GM23338 (cell line): ENCODE measurements at regions not wholly inside any gene's neighbourhood (a gene's known extent, or its start where the extent isn't known, plus 50 kb on each side); places are given as distances from the start of the nearest gene placed in this dataset.

Source experiments
- ATAC-seq: fragments of 200-7000 bp; cut with Tn5 transposase; 3 replicates; pipeline ENCODE4 v1.9.1; 2020
- DNase-seq: peaks from one replicate; pipeline ENCODE4 v3.0.0-alpha.2; 2015; ENCODE audit warnings: low spot score
- H2AFZ ChIP-seq: fragments of 200-600 bp; sonication (generic); 2 replicates; pipeline ENCODE4 v1.8.0; 2016; ENCODE audit warnings: antibody characterized with exemption, mild to moderate bottlenecking, moderate library complexity
- H3F3A ChIP-seq: fragments of 200-600 bp; sonication (generic); replicated peaks from 2 replicates; pipeline ENCODE4 v1.8.0; 2017; ENCODE audit warnings: antibody characterized with exemption, mixed run types, low read depth
- H3K27ac ChIP-seq: fragments of 200-600 bp; sonication (generic); 2 replicates; pipeline ENCODE4 v1.6.1; 2016; ENCODE audit warnings: low read depth
- H3K27me3 ChIP-seq: fragments of 200-600 bp; sonication (generic); 2 replicates; pipeline ENCODE4 v1.8.0; 2016; ENCODE audit warnings: mild to moderate bottlenecking, mixed run types, moderate library complexity; ENCODE audit not compliant: insufficient read depth
- H3K36me3 ChIP-seq: fragments of 200-600 bp; sonication (generic); 2 replicates; pipeline ENCODE4 v1.8.0; 2016; ENCODE audit warnings: mild to moderate bottlenecking; ENCODE audit not compliant: insufficient read depth
- H3K4me1 ChIP-seq: fragments of 200-600 bp; sonication (generic); 2 replicates; pipeline ENCODE4 v1.8.0; 2016; ENCODE audit warnings: mild to moderate bottlenecking, moderate library complexity; ENCODE audit not compliant: insufficient read depth
- H3K4me2 ChIP-seq: fragments of 200-600 bp; sonication (generic); 2 replicates; pipeline ENCODE4 v1.7.1; 2017; ENCODE audit warnings: mixed run types
- H3K4me3 ChIP-seq: fragments of 200-600 bp; sonication (generic); 2 replicates; pipeline ENCODE4 v1.6.1; 2016; ENCODE audit warnings: mixed run types
- H3K79me2 ChIP-seq: fragments of 200-600 bp; sonication (generic); replicated peaks from 2 replicates; pipeline ENCODE4 v1.8.0; 2017; ENCODE audit warnings: mild to moderate bottlenecking; ENCODE audit not compliant: insufficient read depth
- H3K9me2 ChIP-seq: fragments of 200-600 bp; sonication (generic); 2 replicates; pipeline ENCODE4 v1.8.0; 2017; ENCODE audit not compliant: insufficient read depth
- H4K20me1 ChIP-seq: fragments of 200-600 bp; sonication (generic); replicated peaks from 2 replicates; pipeline ENCODE4 v1.8.0; 2017; ENCODE audit warnings: mild to moderate bottlenecking; ENCODE audit not compliant: insufficient read depth
- H3K27ac Mint-ChIP-seq: 2 replicates; pipeline ENCODE4 v1.8.0; 2020; ENCODE audit warnings: inconsistent platforms, mild to moderate bottlenecking, moderate library complexity, mixed read lengths
- H3K27me3 Mint-ChIP-seq: 3 replicates; pipeline ENCODE4 v1.8.0; 2022; ENCODE audit warnings: low read depth, mild to moderate bottlenecking, moderate library complexity, mixed read lengths, inconsistent platforms; ENCODE audit not compliant: insufficient read depth, poor library complexity
- H3K36me3 Mint-ChIP-seq: 3 replicates; pipeline ENCODE4 v1.8.0; 2021; ENCODE audit warnings: low read depth, mild to moderate bottlenecking, inconsistent platforms, moderate library complexity, mixed read lengths
- H3K4me1 Mint-ChIP-seq: 3 replicates; pipeline ENCODE4 v1.8.0; 2020; ENCODE audit warnings: mild to moderate bottlenecking, inconsistent platforms, mixed read lengths
- H3K4me3 Mint-ChIP-seq: 3 replicates; pipeline ENCODE4 v1.8.0; 2021; ENCODE audit warnings: moderate library complexity, mild to moderate bottlenecking, inconsistent platforms, mixed read lengths
- H3K9me3 Mint-ChIP-seq: 3 replicates; pipeline ENCODE4 v1.8.0; 2020; ENCODE audit warnings: moderate library complexity, mild to moderate bottlenecking, inconsistent platforms, mixed read lengths
- CTCF ChIP-seq, 2 experiments: fragments of 200-600 bp in 1 of 2; sonication (generic) in 1 of 2; conservative IDR thresholded peaks; 2 replicates each; pipeline versions ENCODE4 v1.5.1 to v1.6.1; 2016 to 2017; ENCODE audit warnings: antibody characterized with exemption in 2 of 2, low read depth in 2 of 2, mild to moderate bottlenecking in 2 of 2, moderate library complexity in 1 of 2
- JUNB ChIP-seq: IDR thresholded peaks from one replicate; pipeline ENCODE4 v1.6.1; 2016; ENCODE audit warnings: antibody characterized with exemption; ENCODE audit not compliant: unreplicated experiment
- ZNF114 ChIP-seq: fragments of 250-450 bp; sonication (Bioruptor Pico); IDR thresholded peaks from 2 replicates; pipeline ENCODE4 v1.5.0; 2020; ENCODE audit warnings: mild to moderate bottlenecking, moderate library complexity
- ZNF462 ChIP-seq: fragments of 250-450 bp; sonication (Bioruptor Pico); IDR thresholded peaks from 2 replicates; pipeline ENCODE4 v1.5.0; 2020; ENCODE audit warnings: mild to moderate bottlenecking, moderate library complexity

GRCh38 chr21:35120631-35121180 lies 71.6 kb upstream of the RUNX1 start:
- peak; percentile 11 for DNase-seq
- Mint-ChIP-seq H3K4me1 (peaks cover 5% of the 10 kb centered on the region; the same call in 1 of the 3 replicates), H3K27ac (no peak overlapping the region), H3K36me3 (peaks cover 5% of the 10 kb centered on the region; the same call in 1 of the 3 replicates), H3K4me3 (no peak overlapping the region), H3K27me3 (no peaks in the 10 kb centered on the region), H3K9me3 (peaks cover 9% of the 10 kb centered on the region; the same call in 2 of the 3 replicates)
- 0 out of 2 replicates have a peak, but pooled peaks cover 3% of the 10 kb centered on the region for H3K9me2 ChIP-seq
- no peak overlapping the region for H3K27ac ChIP-seq
- no peaks in the 10 kb centered on the region for H3K79me2 ChIP-seq
- no peaks in the 10 kb centered on the region for H4K20me1 ChIP-seq
- TF ChIP-seq CTCF (conservative IDR thresholded peaks at IDR 0.05; ENCODE audit: low read depth in 2 of 2) (peak in 1 of 2 experiments; percentile 32; a peak in 1 of 4 replicates), JUNB (no peak)
- no peaks in the 10 kb centered on the region for H3K36me3 ChIP-seq
- H3K4me2 ChIP-seq = no peak overlapping the region
- H3F3A ChIP-seq = no peaks in the 10 kb centered on the region
- peak overlapping the region; percentile 21; the same call in 1 of the 2 replicates for H2AFZ ChIP-seq
- H3K4me3 ChIP-seq = no peak overlapping the region
- no peaks in the 10 kb centered on the region for H3K4me1 ChIP-seq
- peak; percentile 36; the same call in 1 of the 3 replicates for ATAC-seq
- H3K27me3 ChIP-seq = no peaks in the 10 kb centered on the region

GRCh38 chr21:35119501-35120047 lies 70.5 kb upstream of the RUNX1 start:
- DNase-seq = no peak
- no peak for ATAC-seq
- no peaks in the 10 kb centered on the region for H3K4me1 ChIP-seq

More at GRCh38 chr21:35119501-35120047, 70.5 kb upstream of the RUNX1 start:
- no peaks in the 10 kb centered on the region for H3K79me2 ChIP-seq
- 0 out of 2 replicates have a peak, but pooled peaks cover 3% of the 10 kb centered on the region for H3K9me2 ChIP-seq
- no peak overlapping the region for H3K27ac ChIP-seq
- TF ChIP-seq ZNF114 (CRISPR knock-in tag) = no peak
- TF ChIP-seq ZNF462 = no peak
- Mint-ChIP-seq H3K27me3 (no peaks in the 10 kb centered on the region), H3K4me1 (peaks cover 5% of the 10 kb centered on the region; the same call in 1 of the 3 replicates), H3K27ac (no peak overlapping the region), H3K36me3 (peaks cover 2% of the 10 kb centered on the region; the same call in 1 of the 3 replicates), H3K9me3 (0 out of 3 replicates have a peak, but pooled peaks cover 2% of the 10 kb centered on the region), H3K4me3 (no peak overlapping the region)
- H3K36me3 ChIP-seq = no peaks in the 10 kb centered on the region
- no peak overlapping the region for H2AFZ ChIP-seq
- H3K27me3 ChIP-seq = no peaks in the 10 kb centered on the region
- no peaks in the 10 kb centered on the region for H4K20me1 ChIP-seq
- H3F3A ChIP-seq = no peaks in the 10 kb centered on the region
- no peak overlapping the region for H3K4me3 ChIP-seq
- H3K4me2 ChIP-seq = no peak overlapping the region
